ENCODE measurements at regions not wholly inside any gene's neighbourhood (a gene's known extent, or its start where the extent isn't known, plus 50 kb on each side); places are given as distances from the start of the nearest gene placed in this dataset.
"Not testable (repeated sequence)": the region's sequence is repeated elsewhere in the genome, so short reads cannot be mapped to it uniquely, and the experiment has no call there.

- DNase-seq (ENCODE audit: low read depth in 2 of 2) = peak in 1 of 2 donors; percentile 18
Measured at GRCh38 chr20:51959066-51959542, 156.8 kb upstream of the SALL4 start.

- no peak for DNase-seq (ENCODE audit: low read depth in 2 of 2)
Measured at GRCh38 chr20:51958099-51959065, 156.1 kb upstream of the SALL4 start.

GRCh38 chr20:51955756-51956155 lies 153.4 kb upstream of the SALL4 start:
- DNase-seq (ENCODE audit: low read depth in 2 of 2) = no peak

DNA sequence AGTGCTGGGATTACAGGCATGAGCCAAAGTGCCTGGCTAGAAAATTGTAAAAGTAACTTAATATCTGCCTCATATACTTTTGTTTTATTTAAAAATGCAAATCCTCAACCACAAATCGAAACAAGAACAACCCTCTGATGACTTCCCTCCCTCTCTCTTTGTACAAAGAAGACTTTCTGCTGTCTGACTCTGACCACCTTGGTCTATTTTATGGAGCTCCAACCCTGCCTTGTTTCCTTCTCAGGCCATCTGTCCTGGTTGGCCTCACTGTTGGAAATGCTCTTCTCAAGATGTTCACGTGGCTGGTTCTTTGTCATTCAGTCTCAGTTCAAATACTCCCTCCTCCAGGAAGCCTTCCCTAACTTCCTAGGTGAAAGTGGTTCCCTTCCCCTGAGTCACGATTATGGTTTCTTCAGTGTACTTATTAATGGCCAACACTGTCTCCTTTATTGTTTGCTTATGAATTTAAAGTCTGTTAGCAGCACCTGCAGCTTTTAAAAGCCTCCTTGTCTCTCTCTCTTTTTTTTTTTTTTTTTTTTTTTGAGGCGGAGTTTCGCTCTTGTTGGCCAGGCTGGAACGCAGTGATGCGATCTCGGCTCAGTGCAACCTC lies 151.5 kb upstream of the SALL4 start:
- no peak for DNase-seq (ENCODE audit: low read depth in 2 of 2)

DNA sequence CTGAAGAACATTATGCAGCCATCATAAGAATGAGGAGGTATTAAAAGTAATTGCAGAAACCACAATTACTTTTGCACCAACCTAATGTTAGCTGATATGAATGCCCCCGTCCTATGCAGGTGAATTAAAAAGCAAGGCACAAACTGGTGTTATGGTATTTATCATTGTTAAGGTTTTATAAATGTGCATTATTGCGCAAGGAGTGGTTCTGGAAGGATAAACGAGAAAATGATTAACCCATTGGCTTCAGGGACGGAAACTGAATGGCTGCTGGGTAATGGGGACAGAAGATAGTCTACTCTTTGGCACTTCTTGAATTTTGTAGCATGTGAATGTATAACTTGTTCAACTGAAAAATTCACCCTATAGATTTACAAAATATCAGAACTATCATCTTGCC lies 148.6 kb upstream of the SALL4 start:
- no peak for DNase-seq (ENCODE audit: low read depth in 2 of 2)

GRCh38 chr20:51946586-51946985 lies 144.3 kb upstream of the SALL4 start:
- DNase-seq (ENCODE audit: low read depth in 2 of 2) = no peak

DNA sequence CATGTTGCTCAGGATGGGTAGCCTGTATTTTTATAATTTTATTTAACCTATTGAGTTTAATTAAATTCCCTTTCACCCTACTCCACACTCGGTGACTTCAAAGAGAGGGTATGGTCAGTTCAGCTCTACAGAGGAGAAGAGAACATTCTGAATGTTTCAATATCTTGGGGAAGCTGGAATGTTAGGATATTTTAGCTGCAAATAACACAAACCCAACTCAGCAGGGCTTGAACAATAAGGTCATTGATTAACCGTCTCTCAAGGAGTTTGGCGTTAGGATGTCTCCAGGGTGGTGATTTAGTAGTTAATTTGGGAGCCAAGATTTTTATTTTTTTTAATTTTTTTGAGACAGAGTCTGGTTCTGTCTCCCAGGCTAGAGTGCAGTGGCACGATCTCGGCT lies 143.6 kb upstream of the SALL4 start:
- no peak for DNase-seq (ENCODE audit: low read depth in 2 of 2)

DNA sequence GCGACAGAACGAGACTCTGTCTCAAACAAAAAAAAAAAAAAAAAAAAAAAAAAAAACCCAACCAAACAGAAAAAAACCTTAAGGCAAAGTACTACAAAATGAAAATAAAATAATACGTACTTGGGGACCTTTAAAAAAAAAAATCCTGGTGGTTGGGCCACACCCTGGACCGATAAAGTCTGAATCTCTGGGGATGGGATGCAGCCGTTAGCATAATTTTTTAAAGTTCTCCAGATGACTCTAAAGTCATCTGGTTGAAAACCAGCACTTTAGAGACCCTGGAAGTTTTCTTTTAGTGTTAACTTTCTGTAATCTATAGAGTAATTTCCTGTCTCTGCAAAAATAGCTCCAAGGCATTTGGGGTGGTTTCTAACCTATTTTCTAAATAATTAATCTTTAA lies 142.9 kb upstream of the SALL4 start:
- no peak for DNase-seq (ENCODE audit: low read depth in 2 of 2)

- no peak for DNase-seq (ENCODE audit: low read depth in 2 of 2)
Measured at GRCh38 chr20:51943761-51944160, 141.4 kb upstream of the SALL4 start.

DNA sequence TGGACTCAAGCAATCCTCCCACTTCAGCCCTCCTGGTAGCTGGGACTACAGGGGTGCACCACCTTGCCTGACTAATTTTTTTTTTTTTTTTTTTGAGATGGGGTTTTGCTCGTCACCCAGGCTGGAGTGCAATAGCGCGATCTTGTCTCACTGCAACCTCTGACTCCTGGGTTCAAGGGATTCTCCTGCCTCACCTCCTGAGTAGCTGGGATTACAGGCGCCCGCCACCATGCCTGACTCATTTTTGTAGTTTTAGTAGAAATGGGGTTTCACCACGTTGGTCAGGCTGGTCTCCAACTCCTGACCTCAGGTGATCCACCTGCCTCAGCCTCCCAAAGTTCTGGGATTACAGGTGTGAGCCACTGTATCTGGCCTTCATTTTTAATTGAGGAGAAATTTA lies 141.0 kb upstream of the SALL4 start:
- DNase-seq (ENCODE audit: low read depth in 2 of 2) = not testable (repeated sequence)

- DNase-seq (ENCODE audit: low read depth in 2 of 2) = no peak
Measured at GRCh38 chr20:51941503-51941902, 139.2 kb upstream of the SALL4 start.

DNA sequence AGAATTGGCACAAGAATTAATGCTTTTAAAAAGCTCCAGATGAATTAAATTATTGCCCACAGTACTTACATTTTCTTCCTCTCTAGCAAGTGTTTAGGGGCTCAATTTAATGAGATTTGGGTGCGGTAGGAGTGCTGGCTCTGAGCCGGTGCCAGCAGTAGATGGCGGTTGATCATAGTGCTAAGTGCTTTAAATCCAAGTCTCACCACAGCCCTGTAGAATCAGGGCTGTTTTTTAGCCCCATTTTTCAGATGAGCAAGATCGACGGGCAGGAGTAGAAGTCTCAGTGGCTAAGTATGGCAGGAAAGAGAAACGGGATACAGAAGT lies 136.9 kb upstream of the SALL4 start:
- no peak for DNase-seq (ENCODE audit: low read depth in 2 of 2)

GRCh38 chr20:51938559-51939258 lies 136.4 kb upstream of the SALL4 start:
- no peak for DNase-seq (ENCODE audit: low read depth in 2 of 2)

- no peak for DNase-seq (ENCODE audit: low read depth in 2 of 2)
Measured at GRCh38 chr20:51937779-51938178, 135.5 kb upstream of the SALL4 start.

- DNase-seq (ENCODE audit: low read depth in 2 of 2) = no peak
Measured at GRCh38 chr20:51936377-51936776, 134.1 kb upstream of the SALL4 start.

- DNase-seq (ENCODE audit: low read depth in 2 of 2) = peak in 1 of 2 donors; percentile 20
Measured at GRCh38 chr20:51935003-51935358, 132.7 kb upstream of the SALL4 start.

GRCh38 chr20:51934301-51935002 lies 132.1 kb upstream of the SALL4 start:
- DNase-seq (ENCODE audit: low read depth in 2 of 2) = peak; percentile 40 to 80

GRCh38 chr20:51931371-51931781 lies 129.1 kb upstream of the SALL4 start:
- DNase-seq (ENCODE audit: low read depth in 2 of 2) = peak in 1 of 2 donors; percentile 66

- DNase-seq (ENCODE audit: low read depth in 2 of 2) = peak; percentile 69 to 99
Measured at GRCh38 chr20:51930775-51931174, 128.5 kb upstream of the SALL4 start.

DNA sequence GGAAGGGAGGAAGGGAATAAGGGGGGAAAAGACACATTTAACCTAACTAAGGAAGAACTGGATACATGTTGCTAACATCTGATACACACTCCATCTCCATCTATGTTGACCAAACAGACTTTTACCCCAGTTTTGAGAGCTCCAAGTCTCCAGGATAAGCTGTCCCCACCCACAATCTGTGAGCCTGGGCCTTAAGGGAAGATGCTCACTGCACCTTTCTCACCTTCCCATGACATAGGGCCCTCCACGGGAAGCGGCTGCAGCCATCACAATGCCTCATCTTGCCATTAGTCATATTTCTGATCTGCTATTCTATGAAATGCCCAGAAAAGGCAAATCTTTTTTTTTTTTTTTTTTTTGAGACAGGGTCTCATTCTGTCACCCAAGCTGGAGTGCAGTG lies 126.6 kb upstream of the SALL4 start:
- DNase-seq (ENCODE audit: low read depth in 2 of 2) = peak; percentile 33 to 90

DNA sequence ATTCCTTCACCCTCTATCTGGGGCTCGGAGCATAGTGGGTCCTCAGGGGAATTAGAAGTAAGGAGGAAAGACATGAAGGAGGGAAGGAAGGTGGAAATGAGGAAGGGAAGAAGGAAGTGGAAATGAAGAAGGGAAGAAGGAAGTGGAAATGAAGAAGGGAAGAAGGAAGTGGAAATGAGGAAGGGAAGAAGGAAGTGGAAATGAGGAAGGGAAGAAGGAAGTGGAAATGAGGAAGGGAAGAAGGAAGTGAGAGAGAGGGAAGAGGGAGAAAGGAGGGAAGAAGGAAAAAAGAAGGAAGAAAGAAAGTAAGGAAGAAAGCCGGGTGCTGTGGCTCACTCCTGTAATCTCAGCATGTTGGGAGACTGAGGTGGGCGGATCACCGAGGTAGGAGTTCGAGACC lies 125.6 kb upstream of the SALL4 start:
- DNase-seq (ENCODE audit: low read depth in 2 of 2) = not testable (repeated sequence)
